ENCODE measurements at regions not wholly inside any gene's neighbourhood (a gene's known extent, or its start where the extent isn't known, plus 50 kb on each side); places are given as distances from the start of the nearest gene placed in this dataset.

- no peaks in the 10 kb centered on the region for H3K27me3 ChIP-seq (ENCODE audit: control insufficient read depth, insufficient read depth, low read length)
- no peak overlapping the region for H3K9ac ChIP-seq (ENCODE audit: insufficient read depth, low read length)
- H4K20me1 ChIP-seq (ENCODE audit: control insufficient read depth, extremely low read depth, insufficient read depth, low read length): no peaks in the 10 kb centered on the region
- H3K4me1 ChIP-seq (ENCODE audit: control insufficient read depth, extremely low read depth, insufficient read depth, low read length): no peaks in the 10 kb centered on the region
- TF ChIP-seq CTCF (conservative IDR thresholded peaks at IDR 0.05 in 1 of 2, IDR thresholded peaks at IDR 0.05 in 1 of 2; ENCODE audit: low read depth in 1 of 2, low read length in 2 of 2) (no peak), EZH2 (IDR thresholded peaks at IDR 0.05; ENCODE audit: low read length, missing control alignments) (no peak)
- no peak overlapping the region for H2AFZ ChIP-seq (ENCODE audit: low read length)
- H3K79me2 ChIP-seq (ENCODE audit: control insufficient read depth, insufficient read depth, low read length): no peaks in the 10 kb centered on the region
- peak in 1 of 2 donors; percentile 77 for DNase-seq (ENCODE audit: low read depth in 2 of 2)
- no peaks in the 10 kb centered on the region for H3K9me3 ChIP-seq (ENCODE audit: control insufficient read depth, insufficient read depth, low read depth, low read length)
- H3K4me2 ChIP-seq (ENCODE audit: extremely low read depth, insufficient read depth, low read length): no peak overlapping the region
- no peak overlapping the region for H3K27ac ChIP-seq (ENCODE audit: insufficient read depth, low read length)
- no peak overlapping the region for H3K4me3 ChIP-seq (replicated peaks in 1 of 4; ENCODE audit: control extremely low read depth in 1 of 4, insufficient read depth in 1 of 4, low read depth in 3 of 4, low read length in 4 of 4)
- no peaks in the 10 kb centered on the region for H3K36me3 ChIP-seq (ENCODE audit: control insufficient read depth, insufficient read depth, low read length)
These were observed 92.8 kb upstream of the CDH2 start for GRCh38 chr18:28269750-28270149.

GRCh38 chr18:28267878-28268625, 91.1 kb upstream of the CDH2 start:
- Histone ChIP-seq H3K79me2 (ENCODE audit: control insufficient read depth, insufficient read depth, low read length) (no peaks in the 10 kb centered on the region), H3K4me1 (ENCODE audit: control insufficient read depth, extremely low read depth, insufficient read depth, low read length) (no peaks in the 10 kb centered on the region), H3K27ac (ENCODE audit: insufficient read depth, low read length) (no peak overlapping the region), H2AFZ (ENCODE audit: low read length) (no peak overlapping the region), H3K27me3 (ENCODE audit: control insufficient read depth, insufficient read depth, low read length) (no peaks in the 10 kb centered on the region), H3K4me2 (ENCODE audit: extremely low read depth, insufficient read depth, low read length) (no peak overlapping the region), H3K9me3 (ENCODE audit: control insufficient read depth, insufficient read depth, low read depth, low read length) (no peaks in the 10 kb centered on the region), H3K9ac (ENCODE audit: insufficient read depth, low read length) (no peak overlapping the region), H3K4me3 (replicated peaks in 1 of 4; ENCODE audit: control extremely low read depth in 1 of 4, insufficient read depth in 1 of 4, low read depth in 3 of 4, low read length in 4 of 4) (no peak overlapping the region), H3K36me3 (ENCODE audit: control insufficient read depth, insufficient read depth, low read length) (no peaks in the 10 kb centered on the region), H4K20me1 (ENCODE audit: control insufficient read depth, extremely low read depth, insufficient read depth, low read length) (no peaks in the 10 kb centered on the region)
- TF ChIP-seq EZH2 (IDR thresholded peaks at IDR 0.05; ENCODE audit: low read length, missing control alignments): no peak
- no peak for TF ChIP-seq CTCF (conservative IDR thresholded peaks at IDR 0.05 in 1 of 2, IDR thresholded peaks at IDR 0.05 in 1 of 2; ENCODE audit: low read depth in 1 of 2, low read length in 2 of 2)
- peak in 1 of 2 donors; percentile 85 for DNase-seq (ENCODE audit: low read depth in 2 of 2)

GRCh38 chr18:28267276-28267675, 90.3 kb upstream of the CDH2 start:
- no peak overlapping the region for H3K4me3 ChIP-seq (replicated peaks in 1 of 4; ENCODE audit: control extremely low read depth in 1 of 4, insufficient read depth in 1 of 4, low read depth in 3 of 4, low read length in 4 of 4)
- no peaks in the 10 kb centered on the region for H3K27me3 ChIP-seq (ENCODE audit: control insufficient read depth, insufficient read depth, low read length)
- no peaks in the 10 kb centered on the region for H3K4me1 ChIP-seq (ENCODE audit: control insufficient read depth, extremely low read depth, insufficient read depth, low read length)
- H3K36me3 ChIP-seq (ENCODE audit: control insufficient read depth, insufficient read depth, low read length): no peaks in the 10 kb centered on the region
- H3K9me3 ChIP-seq (ENCODE audit: control insufficient read depth, insufficient read depth, low read depth, low read length): no peaks in the 10 kb centered on the region
- no peaks in the 10 kb centered on the region for H3K79me2 ChIP-seq (ENCODE audit: control insufficient read depth, insufficient read depth, low read length)
- no peak overlapping the region for H3K9ac ChIP-seq (ENCODE audit: insufficient read depth, low read length)
- H3K4me2 ChIP-seq (ENCODE audit: extremely low read depth, insufficient read depth, low read length): no peak overlapping the region
- DNase-seq (ENCODE audit: low read depth in 2 of 2): peak in 1 of 2 donors; percentile 14
- no peak for TF ChIP-seq CTCF (conservative IDR thresholded peaks at IDR 0.05 in 1 of 2, IDR thresholded peaks at IDR 0.05 in 1 of 2; ENCODE audit: low read depth in 1 of 2, low read length in 2 of 2)
- TF ChIP-seq EZH2 (IDR thresholded peaks at IDR 0.05; ENCODE audit: low read length, missing control alignments): no peak
- no peak overlapping the region for H2AFZ ChIP-seq (ENCODE audit: low read length)
- no peaks in the 10 kb centered on the region for H4K20me1 ChIP-seq (ENCODE audit: control insufficient read depth, extremely low read depth, insufficient read depth, low read length)
- no peak overlapping the region for H3K27ac ChIP-seq (ENCODE audit: insufficient read depth, low read length)

Measured in fibroblast of lung (primary cell).